Tibial nerve (tissue), 4 donors: ENCODE measurements at regions not wholly inside any gene's neighbourhood (a gene's known extent, or its start where the extent isn't known, plus 50 kb on each side); places are given as distances from the start of the nearest gene placed in this dataset.

Source experiments
- EP300 ChIP-seq, 2 donors: sonication (generic); formaldehyde crosslinking; IDR thresholded peaks; one replicate each; pipeline ENCODE4 v1.6.1; 2017; ENCODE audit warnings: antibody characterized with exemption in 2 of 2, mild to moderate bottlenecking in 1 of 2
- TF ChIP-seq, protein P1 (sequence below), 5 experiments: fragments of 200-600 bp in 3 of 5; fragments of 450-650 bp in 2 of 5; sonication (generic) in 3 of 5; IDR thresholded peaks; one replicate each; pipeline ENCODE4 v1.5.1; 2016 to 2019; ENCODE audit warnings: antibody characterized with exemption in 5 of 5, mild to moderate bottlenecking in 3 of 5, moderate library complexity in 2 of 5

DNA sequence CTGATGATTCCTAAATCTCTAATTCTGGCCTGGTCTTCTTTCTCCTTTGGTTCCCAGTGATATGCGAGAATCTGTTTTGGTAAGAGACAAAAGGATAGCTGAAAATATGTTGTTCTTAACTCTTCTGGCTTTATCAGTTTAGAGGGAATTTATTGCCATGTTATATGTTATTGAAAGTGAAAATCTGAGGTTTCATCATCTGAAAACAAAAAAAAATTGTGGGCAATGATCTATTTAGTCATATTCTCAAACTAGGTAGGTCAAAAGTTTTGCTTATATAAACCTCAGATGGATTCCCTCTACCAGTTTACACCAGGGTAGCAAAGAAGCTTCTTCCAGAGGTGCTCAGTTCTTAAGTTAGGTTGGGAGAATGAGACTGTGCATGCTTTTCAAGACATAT lies 103.6 kb downstream of the ITM2A start:
- TF ChIP-seq, protein P1, sequence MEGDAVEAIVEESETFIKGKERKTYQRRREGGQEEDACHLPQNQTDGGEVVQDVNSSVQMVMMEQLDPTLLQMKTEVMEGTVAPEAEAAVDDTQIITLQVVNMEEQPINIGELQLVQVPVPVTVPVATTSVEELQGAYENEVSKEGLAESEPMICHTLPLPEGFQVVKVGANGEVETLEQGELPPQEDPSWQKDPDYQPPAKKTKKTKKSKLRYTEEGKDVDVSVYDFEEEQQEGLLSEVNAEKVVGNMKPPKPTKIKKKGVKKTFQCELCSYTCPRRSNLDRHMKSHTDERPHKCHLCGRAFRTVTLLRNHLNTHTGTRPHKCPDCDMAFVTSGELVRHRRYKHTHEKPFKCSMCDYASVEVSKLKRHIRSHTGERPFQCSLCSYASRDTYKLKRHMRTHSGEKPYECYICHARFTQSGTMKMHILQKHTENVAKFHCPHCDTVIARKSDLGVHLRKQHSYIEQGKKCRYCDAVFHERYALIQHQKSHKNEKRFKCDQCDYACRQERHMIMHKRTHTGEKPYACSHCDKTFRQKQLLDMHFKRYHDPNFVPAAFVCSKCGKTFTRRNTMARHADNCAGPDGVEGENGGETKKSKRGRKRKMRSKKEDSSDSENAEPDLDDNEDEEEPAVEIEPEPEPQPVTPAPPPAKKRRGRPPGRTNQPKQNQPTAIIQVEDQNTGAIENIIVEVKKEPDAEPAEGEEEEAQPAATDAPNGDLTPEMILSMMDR (IDR thresholded peaks at IDR 0.05) = no peak
- TF ChIP-seq EP300 (IDR thresholded peaks at IDR 0.05) = no peak
